ENCODE measurements at regions not wholly inside any gene's neighbourhood (a gene's known extent, or its start where the extent isn't known, plus 50 kb on each side); places are given as distances from the start of the nearest gene placed in this dataset.

- TF ChIP-seq POLR2A (IDR thresholded peaks at IDR 0.05; ENCODE audit: low read length) (no peak), GATA1 (IDR thresholded peaks at IDR 0.05; ENCODE audit: low read depth, low read length) (no peak)
Observed at GRCh38 chr4:3654036-3654807, 112.0 kb upstream of the ADRA2C start.

Data from erythroblast (primary cell).